HG02763 (cell line): ENCODE measurements at regions not wholly inside any gene's neighbourhood (a gene's known extent, or its start where the extent isn't known, plus 50 kb on each side); places are given as distances from the start of the nearest gene placed in this dataset.
"Not testable (repeated sequence)": the region's sequence is repeated elsewhere in the genome, so short reads cannot be mapped to it uniquely, and the experiment has no call there.

Source experiments
- ATAC-seq: cut with Tn5 transposase; IDR thresholded peaks from one replicate; pipeline ENCODE4 v1.9.1; 2021; ENCODE audit warnings: mild to moderate bottlenecking, moderate library complexity; ENCODE audit not compliant: unreplicated experiment

DNA sequence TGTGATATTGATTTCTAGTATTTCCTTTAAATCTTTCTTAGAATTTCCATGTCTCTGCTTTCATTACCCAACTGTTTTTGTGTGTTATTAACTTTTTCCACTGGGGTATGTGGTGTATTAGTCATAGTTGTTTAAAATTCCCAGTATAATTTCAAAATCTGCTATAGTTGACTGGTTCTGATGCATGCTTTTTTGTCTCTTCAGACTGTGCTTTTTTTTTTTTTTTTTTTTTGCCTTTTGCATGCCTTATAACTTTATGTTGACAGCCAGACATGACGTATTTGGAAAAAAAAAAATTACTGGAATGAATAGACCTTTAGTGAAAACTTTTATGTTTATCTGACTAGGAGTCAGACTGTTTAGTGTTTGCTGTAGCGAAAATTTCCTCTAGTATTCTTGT is 580.4 kb downstream of the ANKRD50 start:
- ATAC-seq, result no peak

GRCh38 chr4:124133753-124134152 is 578.8 kb downstream of the ANKRD50 start:
- ATAC-seq, result no peak

GRCh38 chr4:124135409-124135813 is 577.1 kb downstream of the ANKRD50 start:
- no peak for ATAC-seq

DNA sequence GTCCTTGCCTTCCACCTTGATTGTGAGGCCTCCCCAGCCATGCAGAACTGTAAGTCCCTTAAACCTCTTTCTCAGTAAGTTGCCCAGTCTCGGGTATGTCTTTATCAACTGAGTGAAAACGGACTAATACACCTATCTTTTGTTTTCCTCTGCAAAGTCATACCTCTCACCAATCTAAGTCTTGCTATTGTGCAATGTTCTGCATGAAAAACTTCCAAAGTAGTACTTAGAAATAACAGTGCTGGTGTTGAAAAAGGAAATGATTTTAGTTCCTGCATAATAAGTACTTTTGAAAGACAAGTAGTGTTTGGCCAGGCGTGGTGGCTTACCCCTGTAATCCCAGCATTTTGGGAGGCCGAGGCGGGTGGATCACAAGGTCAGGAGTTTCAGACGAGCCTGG is 573.5 kb downstream of the ANKRD50 start:
- ATAC-seq, result no peak

GRCh38 chr4:124143632-124144031 is 568.9 kb downstream of the ANKRD50 start:
- no peak for ATAC-seq

GRCh38 chr4:124144238-124144654 is 568.3 kb downstream of the ANKRD50 start:
- no peak for ATAC-seq

- ATAC-seq, result no peak
These were observed 566.5 kb downstream of the ANKRD50 start for GRCh38 chr4:124146068-124146467.

GRCh38 chr4:124151031-124151430 is 561.5 kb downstream of the ANKRD50 start:
- no peak for ATAC-seq

DNA sequence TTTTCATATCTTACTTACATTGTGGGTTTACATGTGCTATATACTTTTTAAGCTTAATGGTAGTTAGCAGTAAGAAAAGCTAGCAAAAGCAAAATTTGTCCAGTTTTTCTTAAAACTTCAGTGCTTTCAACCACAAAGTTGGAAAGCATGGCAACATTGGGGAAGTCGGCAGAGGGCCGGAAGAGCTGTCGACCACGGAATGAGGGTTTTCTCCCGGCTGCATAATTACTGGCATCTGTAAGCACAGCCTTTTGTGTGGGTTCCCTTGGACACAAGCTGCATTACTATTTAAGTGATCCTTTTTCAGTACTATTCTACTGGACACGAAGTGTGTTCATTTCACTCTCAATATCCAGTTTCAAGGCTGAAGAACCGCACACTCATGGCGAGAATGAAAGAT is 560.4 kb downstream of the ANKRD50 start:
- no peak for ATAC-seq

- ATAC-seq, result no peak
These were observed 557.3 kb downstream of the ANKRD50 start for GRCh38 chr4:124155239-124155638.

- ATAC-seq, result no peak
These were observed 555.0 kb downstream of the ANKRD50 start for GRCh38 chr4:124157396-124158083.

GRCh38 chr4:124163401-124163800 is 549.1 kb downstream of the ANKRD50 start:
- no peak for ATAC-seq

GRCh38 chr4:124167602-124168001 is 544.9 kb downstream of the ANKRD50 start:
- ATAC-seq, result no peak

DNA sequence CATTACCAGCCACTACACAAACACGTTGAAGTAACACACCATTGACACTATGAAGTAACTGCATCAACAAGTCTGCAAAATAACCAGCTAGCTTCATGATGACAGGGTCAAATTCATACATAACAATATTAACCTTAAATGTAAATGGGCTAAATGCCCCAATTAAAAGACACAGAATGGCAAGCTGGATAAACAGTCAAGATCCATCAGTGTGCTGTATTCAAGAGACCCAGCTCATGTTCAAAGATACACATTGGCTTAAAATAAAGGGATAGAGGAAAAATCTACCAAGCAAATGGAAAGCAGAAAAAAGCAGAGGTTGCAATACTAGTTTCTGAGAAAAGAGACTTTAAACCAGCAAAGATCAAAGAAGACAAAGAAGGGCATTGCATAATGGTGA is 543.0 kb downstream of the ANKRD50 start:
- ATAC-seq, result not testable (repeated sequence)

DNA sequence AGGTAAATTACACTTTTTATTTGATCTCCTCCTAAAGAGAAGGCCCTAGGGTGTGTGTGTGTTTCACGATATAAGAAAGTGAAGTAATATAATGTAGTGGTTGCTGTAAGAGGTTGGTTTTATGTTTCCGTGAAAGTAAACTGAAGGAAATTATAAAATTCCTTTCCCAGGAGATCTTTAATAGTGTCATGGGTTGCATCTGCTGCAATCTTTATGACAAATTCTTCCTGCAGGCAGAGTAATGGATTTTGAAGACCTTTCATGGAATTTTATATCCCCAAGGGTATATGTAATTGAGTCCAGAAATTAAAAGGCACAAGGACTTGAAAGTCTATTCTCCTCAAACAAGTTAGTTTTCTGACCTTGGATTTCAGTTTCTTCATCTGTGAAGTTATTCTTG is 538.6 kb downstream of the ANKRD50 start:
- no peak for ATAC-seq

GRCh38 chr4:124177647-124178425 is 534.7 kb downstream of the ANKRD50 start:
- ATAC-seq, result no peak

DNA sequence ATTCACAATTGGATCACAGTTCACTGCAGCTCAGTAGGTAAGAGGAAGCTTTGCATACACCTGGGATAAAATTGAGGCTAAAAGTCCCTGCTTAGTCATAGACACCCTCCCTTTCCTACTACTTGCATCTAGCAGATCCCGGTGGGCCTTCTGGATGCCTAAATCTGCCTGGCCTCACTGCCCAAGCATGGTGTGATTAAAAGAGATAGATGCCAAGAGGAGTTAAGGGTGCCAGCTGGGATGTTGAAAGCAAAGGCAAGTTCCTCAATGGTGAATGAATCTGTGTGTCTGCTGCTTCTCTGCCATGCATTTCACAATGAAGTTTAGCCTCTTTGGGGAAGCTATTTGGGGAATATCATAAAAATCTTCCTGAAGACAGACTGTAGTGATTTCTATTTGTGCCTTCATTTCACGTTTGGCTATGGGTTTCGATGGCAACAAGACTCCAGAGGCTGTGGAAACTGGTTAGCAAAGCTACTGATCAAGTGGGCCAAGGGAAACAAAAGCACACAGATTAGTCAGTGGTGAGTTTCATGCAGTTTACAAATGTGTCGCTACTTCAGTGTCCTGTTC is 534.0 kb downstream of the ANKRD50 start:
- no peak for ATAC-seq

GRCh38 chr4:124179506-124180186 is 532.9 kb downstream of the ANKRD50 start:
- ATAC-seq, result no peak

DNA sequence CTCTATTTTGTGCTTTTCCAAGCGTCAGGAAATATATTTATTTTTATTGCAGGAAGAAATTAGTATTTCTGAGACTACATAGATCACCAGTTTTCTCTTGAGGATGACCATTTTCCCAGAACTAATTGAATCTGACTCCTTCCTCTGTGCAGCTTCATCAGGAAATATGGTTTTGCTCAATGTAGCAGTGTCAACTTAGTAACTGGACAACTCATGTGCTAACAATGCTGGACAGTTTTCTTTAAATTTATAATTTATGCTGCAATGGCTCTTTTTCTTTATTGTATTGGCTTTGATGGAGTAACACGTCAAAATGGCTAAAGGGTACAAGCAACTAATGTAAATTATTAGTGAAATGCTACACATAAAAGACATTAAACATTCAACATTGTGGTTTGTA is 531.5 kb downstream of the ANKRD50 start:
- ATAC-seq, result no peak

DNA sequence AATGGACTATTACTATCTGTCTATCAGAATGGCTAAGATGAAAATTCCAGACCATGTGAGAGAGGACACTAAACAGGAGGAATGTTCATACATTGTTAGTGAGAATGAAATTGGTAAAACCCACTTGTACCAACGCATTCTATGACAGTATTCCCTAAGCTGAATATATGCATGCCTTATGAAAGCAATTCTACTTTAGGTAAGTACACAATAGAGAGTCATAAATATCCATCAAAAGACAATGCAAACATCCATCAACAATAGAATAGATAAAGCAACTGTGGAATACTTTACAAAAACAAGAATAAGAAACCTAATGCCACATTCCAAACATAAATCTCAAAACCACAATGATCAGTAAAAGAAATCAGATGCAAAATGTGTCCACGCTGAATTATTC is 529.3 kb downstream of the ANKRD50 start:
- no peak for ATAC-seq

GRCh38 chr4:124183926-124184325 is 528.6 kb downstream of the ANKRD50 start:
- ATAC-seq, result no peak

DNA sequence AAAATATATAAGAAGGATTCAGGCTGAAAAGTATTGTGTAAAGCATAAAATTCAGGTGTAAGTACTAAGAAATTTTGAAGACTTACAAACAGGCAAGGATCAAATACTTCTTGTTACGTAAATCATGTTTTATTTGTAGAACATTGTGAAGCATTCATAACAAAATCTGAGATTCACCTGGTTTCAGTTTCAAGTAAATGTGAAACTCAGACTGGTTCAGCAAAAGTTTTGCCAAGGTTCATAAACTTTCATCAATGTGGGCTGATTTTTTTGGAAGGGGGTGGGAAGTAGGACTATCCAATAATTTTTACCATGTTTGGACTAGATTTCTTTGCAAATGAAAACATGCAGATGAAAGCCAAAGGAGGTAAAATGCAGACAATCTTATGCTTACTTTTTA is 527.7 kb downstream of the ANKRD50 start:
- ATAC-seq, result no peak
